ENCODE measurements at regions not wholly inside any gene's neighbourhood (a gene's known extent, or its start where the extent isn't known, plus 50 kb on each side); places are given as distances from the start of the nearest gene placed in this dataset.

- no peak for TF ChIP-seq CTCF (IDR thresholded peaks at IDR 0.05; ENCODE audit: low read depth, low read length, missing control alignments)
- DNase-seq (ENCODE audit: low read depth): no peak
- no peak overlapping the region for H3K4me3 ChIP-seq (ENCODE audit: low read depth, low read length)
These were observed 66.2 kb downstream of the ACTBL2 start for GRCh38 chr5:57416278-57416994.

- no peak for DNase-seq (ENCODE audit: low read depth)
- no peak for TF ChIP-seq CTCF (IDR thresholded peaks at IDR 0.05; ENCODE audit: low read depth, low read length, missing control alignments)
- H3K4me3 ChIP-seq (ENCODE audit: low read depth, low read length): no peak overlapping the region
These were observed 67.8 kb downstream of the ACTBL2 start for GRCh38 chr5:57414857-57415256.

- DNase-seq (ENCODE audit: low read depth): no peak
- no peak for TF ChIP-seq CTCF (IDR thresholded peaks at IDR 0.05; ENCODE audit: low read depth, low read length, missing control alignments)
- no peak overlapping the region for H3K4me3 ChIP-seq (ENCODE audit: low read depth, low read length)
These were observed 68.4 kb downstream of the ACTBL2 start for GRCh38 chr5:57414191-57414590.

- H3K4me3 ChIP-seq (ENCODE audit: low read depth, low read length): no peak overlapping the region
- TF ChIP-seq CTCF (IDR thresholded peaks at IDR 0.05; ENCODE audit: low read depth, low read length, missing control alignments): no peak
- DNase-seq (ENCODE audit: low read depth): no peak
These were observed 69.5 kb downstream of the ACTBL2 start for GRCh38 chr5:57413145-57413544.

- DNase-seq (ENCODE audit: low read depth): no peak
- no peak overlapping the region for H3K4me3 ChIP-seq (ENCODE audit: low read depth, low read length)
- no peak for TF ChIP-seq CTCF (IDR thresholded peaks at IDR 0.05; ENCODE audit: low read depth, low read length, missing control alignments)
These were observed 69.9 kb downstream of the ACTBL2 start for GRCh38 chr5:57412680-57413079.

GRCh38 chr5:57411982-57412381 lies 70.6 kb downstream of the ACTBL2 start:
- TF ChIP-seq CTCF (IDR thresholded peaks at IDR 0.05; ENCODE audit: low read depth, low read length, missing control alignments): no peak
- no peak overlapping the region for H3K4me3 ChIP-seq (ENCODE audit: low read depth, low read length)
- no peak for DNase-seq (ENCODE audit: low read depth)
